ENCODE measurements at regions not wholly inside any gene's neighbourhood (a gene's known extent, or its start where the extent isn't known, plus 50 kb on each side); places are given as distances from the start of the nearest gene placed in this dataset.

- TF ChIP-seq CTCF (conservative IDR thresholded peaks at IDR 0.05 in 1 of 2, IDR thresholded peaks at IDR 0.05 in 1 of 2; ENCODE audit: extremely low read depth in 1 of 2, insufficient read depth in 1 of 2, low read depth in 1 of 2, low read length in 2 of 2): no peak
- TF ChIP-seq EZH2 (IDR thresholded peaks at IDR 0.05; ENCODE audit: borderline replicate concordance, low read length): no peak
Observed at GRCh38 chr2:116586328-116586689, 1228.2 kb upstream of the DDX18 start.

Measured in mammary epithelial cell (primary cell).